ENCODE measurements at regions not wholly inside any gene's neighbourhood (a gene's known extent, or its start where the extent isn't known, plus 50 kb on each side); places are given as distances from the start of the nearest gene placed in this dataset.

GRCh38 chr10:90417476-90418210 is 440.2 kb downstream of the HTR7 start:
- H3K27ac ChIP-seq (ENCODE audit: low read depth, low read length, poor library complexity, severe bottlenecking), result no peak overlapping the region
- no peaks in the 10 kb centered on the region for H3K4me1 ChIP-seq (ENCODE audit: insufficient read depth, low read length, poor library complexity, severe bottlenecking)
- H3K9me2 ChIP-seq (ENCODE audit: insufficient read depth, low read length), result no peaks in the 10 kb centered on the region
- no peak for TF ChIP-seq CTCF (conservative IDR thresholded peaks at IDR 0.05; ENCODE audit: low read length)
- no peak for TF ChIP-seq EZH2phosphoT487 (IDR thresholded peaks at IDR 0.05; ENCODE audit: borderline replicate concordance, low read depth, low read length)
- POLR2A ChIA-PET, result no interaction called here
- no peaks in the 10 kb centered on the region for H3K9me3 ChIP-seq (ENCODE audit: low read length)
- no peak overlapping the region for H2AFZ ChIP-seq (ENCODE audit: low read length)
- no TSS peak for BruUV-seq (replicated peaks)
- no peak for DNase-seq (ENCODE audit: low spot score)
- H3K4me3 ChIP-seq (ENCODE audit: low read depth, low read length, poor library complexity, severe bottlenecking), result no peak overlapping the region
- H3K4me2 ChIP-seq (ENCODE audit: low read length), result no peak overlapping the region
- intact Hi-C loops (cut with micrococcal nuclease; ENCODE audit: unreplicated experiment), result no loop called here
- H4K20me1 ChIP-seq (ENCODE audit: insufficient read depth, low read length), result no peaks in the 10 kb centered on the region
- H3K79me2 ChIP-seq (ENCODE audit: insufficient read depth, low read depth, low read length), result no peaks in the 10 kb centered on the region
- CTCF ChIA-PET (ENCODE audit: unreplicated experiment), result no interaction called here
- H3K36me3 ChIP-seq (ENCODE audit: insufficient read depth, low read length), result no peaks in the 10 kb centered on the region

GRCh38 chr10:90418869-90419652 is 438.8 kb downstream of the HTR7 start:
- ChIA-PET POLR2A (interaction anchor here (0.5 kb wide), 1 partner anchor 438 kb away, joined by 4 read pairs; no protein-coding TSS in a partner anchor), CTCF (ENCODE audit: unreplicated experiment) (no interaction called here)
- TF ChIP-seq CTCF (conservative IDR thresholded peaks at IDR 0.05; ENCODE audit: low read length), result no peak
- TF ChIP-seq EZH2phosphoT487 (IDR thresholded peaks at IDR 0.05; ENCODE audit: borderline replicate concordance, low read depth, low read length), result no peak
- no TSS peak for BruUV-seq (replicated peaks)
- no peak overlapping the region for H3K4me2 ChIP-seq (ENCODE audit: low read length)
- intact Hi-C loops (cut with micrococcal nuclease; ENCODE audit: unreplicated experiment), result no loop called here
- H3K27ac ChIP-seq (ENCODE audit: low read depth, low read length, poor library complexity, severe bottlenecking), result no peak overlapping the region
- no peaks in the 10 kb centered on the region for H3K36me3 ChIP-seq (ENCODE audit: insufficient read depth, low read length)
- DNase-seq (ENCODE audit: low spot score), result no peak
- H3K4me1 ChIP-seq (ENCODE audit: insufficient read depth, low read length, poor library complexity, severe bottlenecking), result no peaks in the 10 kb centered on the region
- H3K9me2 ChIP-seq (ENCODE audit: insufficient read depth, low read length), result no peaks in the 10 kb centered on the region
- no peaks in the 10 kb centered on the region for H3K9me3 ChIP-seq (ENCODE audit: low read length)
- no peaks in the 10 kb centered on the region for H3K79me2 ChIP-seq (ENCODE audit: insufficient read depth, low read depth, low read length)
- H4K20me1 ChIP-seq (ENCODE audit: insufficient read depth, low read length), result no peaks in the 10 kb centered on the region
- H3K4me3 ChIP-seq (ENCODE audit: low read depth, low read length, poor library complexity, severe bottlenecking), result no peak overlapping the region
- H2AFZ ChIP-seq (ENCODE audit: low read length), result no peak overlapping the region

Data from OCI-LY7 (cell line).